ENCODE measurements at regions not wholly inside any gene's neighbourhood (a gene's known extent, or its start where the extent isn't known, plus 50 kb on each side); places are given as distances from the start of the nearest gene placed in this dataset.

DNA sequence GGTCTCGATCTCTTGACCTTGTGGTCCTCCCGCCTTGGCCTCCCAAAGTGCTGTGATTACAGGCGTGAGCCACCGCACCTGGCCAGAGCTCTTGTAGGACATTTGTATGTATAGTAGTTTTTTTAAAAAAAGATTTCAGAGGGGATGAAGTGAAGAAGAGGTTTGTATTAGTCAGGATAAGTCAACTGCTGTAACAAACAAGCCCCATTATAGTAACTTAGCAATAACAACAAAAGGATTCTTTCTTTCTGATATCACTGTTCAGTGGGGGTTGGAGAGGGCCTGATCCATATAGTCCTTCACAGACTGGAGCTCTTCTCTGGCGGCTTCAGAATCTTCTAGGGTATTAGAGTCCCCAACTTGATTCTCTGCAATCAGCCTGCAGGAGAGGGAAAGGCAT is 50.7 kb upstream of the IL6ST start:
- no peak for TF ChIP-seq POLR2A (IDR thresholded peaks at IDR 0.05; ENCODE audit: low read depth, low read length)
- TF ChIP-seq, protein P1, sequence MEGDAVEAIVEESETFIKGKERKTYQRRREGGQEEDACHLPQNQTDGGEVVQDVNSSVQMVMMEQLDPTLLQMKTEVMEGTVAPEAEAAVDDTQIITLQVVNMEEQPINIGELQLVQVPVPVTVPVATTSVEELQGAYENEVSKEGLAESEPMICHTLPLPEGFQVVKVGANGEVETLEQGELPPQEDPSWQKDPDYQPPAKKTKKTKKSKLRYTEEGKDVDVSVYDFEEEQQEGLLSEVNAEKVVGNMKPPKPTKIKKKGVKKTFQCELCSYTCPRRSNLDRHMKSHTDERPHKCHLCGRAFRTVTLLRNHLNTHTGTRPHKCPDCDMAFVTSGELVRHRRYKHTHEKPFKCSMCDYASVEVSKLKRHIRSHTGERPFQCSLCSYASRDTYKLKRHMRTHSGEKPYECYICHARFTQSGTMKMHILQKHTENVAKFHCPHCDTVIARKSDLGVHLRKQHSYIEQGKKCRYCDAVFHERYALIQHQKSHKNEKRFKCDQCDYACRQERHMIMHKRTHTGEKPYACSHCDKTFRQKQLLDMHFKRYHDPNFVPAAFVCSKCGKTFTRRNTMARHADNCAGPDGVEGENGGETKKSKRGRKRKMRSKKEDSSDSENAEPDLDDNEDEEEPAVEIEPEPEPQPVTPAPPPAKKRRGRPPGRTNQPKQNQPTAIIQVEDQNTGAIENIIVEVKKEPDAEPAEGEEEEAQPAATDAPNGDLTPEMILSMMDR (IDR thresholded peaks at IDR 0.05; ENCODE audit: extremely low read depth in 1 of 2, insufficient read depth in 1 of 2, low read depth in 1 of 2, low read length in 2 of 2): no peak
- no peak for TF ChIP-seq POLR2AphosphoS5 (IDR thresholded peaks at IDR 0.05; ENCODE audit: insufficient read depth, low read depth, low read length)
- no peak for TF ChIP-seq EZH2 (IDR thresholded peaks at IDR 0.05; ENCODE audit: borderline replicate concordance, low read depth, low read length, severe bottlenecking)

Data from endothelial cell of umbilical vein (primary cell).